DND-41 (cell line): ENCODE measurements at regions not wholly inside any gene's neighbourhood (a gene's known extent, or its start where the extent isn't known, plus 50 kb on each side); places are given as distances from the start of the nearest gene placed in this dataset.

Experiments
- ATAC-seq: fragments of 200-7000 bp; cut with Tn5 transposase; 3 replicates; pipeline ENCODE4 v1.9.1; 2021; ENCODE audit warnings: low read depth; ENCODE audit not compliant: insufficient read depth
- DNase-seq: peaks from one replicate; pipeline ENCODE4 v3.0.0-alpha.2; 2020
- H2AFZ ChIP-seq: 2 replicates; pipeline ENCODE4 v1.6.0; 2012; ENCODE audit warnings: low read depth, low read length
- H3K27ac ChIP-seq: 2 replicates; pipeline ENCODE4 v1.5.1; 2012; ENCODE audit warnings: low read length, inconsistent platforms
- H3K27me3 ChIP-seq: fragments of 200-600 bp; sonication (generic); 2 replicates; pipeline ENCODE4 v1.6.0; 2012; ENCODE audit warnings: low read length, mild to moderate bottlenecking, inconsistent platforms; ENCODE audit not compliant: insufficient read depth, poor library complexity
- H3K36me3 ChIP-seq: 2 replicates; pipeline ENCODE4 v1.5.1; 2012; ENCODE audit warnings: low read length, inconsistent platforms; ENCODE audit not compliant: insufficient read depth
- H3K4me1 ChIP-seq: 2 replicates; pipeline ENCODE4 v1.5.1; 2012; ENCODE audit warnings: mild to moderate bottlenecking, low read length; ENCODE audit not compliant: insufficient read depth
- H3K4me2 ChIP-seq: 2 replicates; pipeline ENCODE4 v1.6.0; 2012; ENCODE audit warnings: mild to moderate bottlenecking, moderate library complexity, low read length, inconsistent platforms; ENCODE audit not compliant: insufficient read depth
- H3K4me3 ChIP-seq, 2 experiments: fragments of 200-600 bp in 1 of 2; shearing (Covaris generic) in 1 of 2; 2 replicates each; pipeline ENCODE4 v1.5.1; 2012 to 2016; ENCODE audit warnings: inconsistent platforms in 2 of 2, low read length in 2 of 2, mild to moderate bottlenecking in 2 of 2, low read depth in 1 of 2, moderate library complexity in 1 of 2
- H3K79me2 ChIP-seq: 2 replicates; pipeline ENCODE4 v1.6.0; 2012; ENCODE audit warnings: low read length, inconsistent platforms; ENCODE audit not compliant: insufficient read depth
- H3K9ac ChIP-seq: 2 replicates; pipeline ENCODE4 v1.6.0; 2012; ENCODE audit warnings: low read depth, mild to moderate bottlenecking, inconsistent platforms, low read length, moderate library complexity
- H3K9me3 ChIP-seq: 2 replicates; pipeline ENCODE4 v1.5.1; 2012; ENCODE audit warnings: low read length, moderate library complexity, mild to moderate bottlenecking, inconsistent platforms; ENCODE audit not compliant: insufficient read depth, severe bottlenecking
- H4K20me1 ChIP-seq: 2 replicates; pipeline ENCODE4 v1.6.0; 2012; ENCODE audit warnings: low read length; ENCODE audit not compliant: insufficient read depth
- EZH2 ChIP-seq: IDR thresholded peaks from 3 replicates; pipeline ENCODE4 v1.6.1; 2012; ENCODE audit warnings: borderline replicate concordance, low read depth, mild to moderate bottlenecking, moderate library complexity, low read length, inconsistent platforms; ENCODE audit not compliant: severe bottlenecking
- TF ChIP-seq, protein P1 (sequence below): IDR thresholded peaks from 2 replicates; pipeline ENCODE4 v1.5.1; 2012; ENCODE audit warnings: borderline replicate concordance, low read length, moderate library complexity, mild to moderate bottlenecking; ENCODE audit not compliant: poor library complexity, severe bottlenecking; ENCODE audit errors: extremely low read depth

DNA sequence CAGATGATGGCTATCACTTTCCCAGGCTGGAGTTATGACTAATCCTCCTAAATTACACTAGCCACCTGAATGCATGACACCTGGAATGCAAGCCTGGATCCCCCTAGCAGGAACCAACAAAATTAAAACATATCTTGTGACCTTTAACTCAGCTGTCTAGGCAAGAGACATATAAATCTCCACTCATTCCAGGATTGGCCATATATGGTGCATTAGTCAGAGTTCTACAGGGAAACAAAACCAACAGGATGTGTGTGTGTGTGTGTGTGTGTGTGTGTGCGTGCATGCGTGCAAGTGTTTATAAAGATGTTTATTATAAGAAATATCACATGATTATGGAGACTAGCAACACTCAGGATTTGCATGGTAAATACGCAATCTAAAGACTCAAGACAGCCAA lies 212.8 kb downstream of the KIF21A start:
- Histone ChIP-seq H3K4me3 (no peak overlapping the region), H3K79me2 (no peaks in the 10 kb centered on the region), H2AFZ (no peak overlapping the region), H4K20me1 (no peaks in the 10 kb centered on the region), H3K4me1 (no peaks in the 10 kb centered on the region), H3K27ac (no peak overlapping the region), H3K9me3 (no peaks in the 10 kb centered on the region), H3K36me3 (no peaks in the 10 kb centered on the region), H3K9ac (no peak overlapping the region), H3K4me2 (no peak overlapping the region), H3K27me3 (no peaks in the 10 kb centered on the region)
- no peak for ATAC-seq
- TF ChIP-seq, protein P1, sequence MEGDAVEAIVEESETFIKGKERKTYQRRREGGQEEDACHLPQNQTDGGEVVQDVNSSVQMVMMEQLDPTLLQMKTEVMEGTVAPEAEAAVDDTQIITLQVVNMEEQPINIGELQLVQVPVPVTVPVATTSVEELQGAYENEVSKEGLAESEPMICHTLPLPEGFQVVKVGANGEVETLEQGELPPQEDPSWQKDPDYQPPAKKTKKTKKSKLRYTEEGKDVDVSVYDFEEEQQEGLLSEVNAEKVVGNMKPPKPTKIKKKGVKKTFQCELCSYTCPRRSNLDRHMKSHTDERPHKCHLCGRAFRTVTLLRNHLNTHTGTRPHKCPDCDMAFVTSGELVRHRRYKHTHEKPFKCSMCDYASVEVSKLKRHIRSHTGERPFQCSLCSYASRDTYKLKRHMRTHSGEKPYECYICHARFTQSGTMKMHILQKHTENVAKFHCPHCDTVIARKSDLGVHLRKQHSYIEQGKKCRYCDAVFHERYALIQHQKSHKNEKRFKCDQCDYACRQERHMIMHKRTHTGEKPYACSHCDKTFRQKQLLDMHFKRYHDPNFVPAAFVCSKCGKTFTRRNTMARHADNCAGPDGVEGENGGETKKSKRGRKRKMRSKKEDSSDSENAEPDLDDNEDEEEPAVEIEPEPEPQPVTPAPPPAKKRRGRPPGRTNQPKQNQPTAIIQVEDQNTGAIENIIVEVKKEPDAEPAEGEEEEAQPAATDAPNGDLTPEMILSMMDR: no peak
- no peak for TF ChIP-seq EZH2
- DNase-seq: no peak

DNA sequence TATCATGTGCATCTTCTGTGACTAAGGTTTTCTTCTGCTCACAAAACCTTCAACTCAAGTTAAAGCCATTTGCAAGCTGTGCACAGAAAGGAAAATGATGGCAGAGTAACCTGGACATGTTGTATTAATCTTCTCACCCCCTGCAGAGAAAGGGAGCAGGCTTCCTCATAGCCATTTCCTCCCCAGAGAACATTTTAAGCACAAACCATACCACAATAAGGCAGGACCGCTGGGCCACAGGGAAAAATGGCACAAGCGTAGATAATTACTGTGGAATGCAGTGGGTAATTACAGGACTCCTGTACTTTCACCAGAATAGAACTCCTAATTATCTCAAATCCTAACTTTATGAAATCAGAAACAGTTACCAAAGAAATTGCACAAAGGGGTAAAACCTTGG lies 215.7 kb downstream of the KIF21A start:
- Histone ChIP-seq H3K79me2 (no peaks in the 10 kb centered on the region), H3K4me2 (no peak overlapping the region), H2AFZ (no peak overlapping the region), H4K20me1 (no peaks in the 10 kb centered on the region), H3K27me3 (no peaks in the 10 kb centered on the region), H3K27ac (no peak overlapping the region), H3K9ac (no peak overlapping the region), H3K4me1 (no peaks in the 10 kb centered on the region), H3K36me3 (no peaks in the 10 kb centered on the region), H3K9me3 (peaks cover 3% of the 10 kb centered on the region), H3K4me3 (no peak overlapping the region)
- ATAC-seq (no peak), DNase-seq (no peak)
- TF ChIP-seq EZH2: no peak
- TF ChIP-seq, protein P1: no peak

DNA sequence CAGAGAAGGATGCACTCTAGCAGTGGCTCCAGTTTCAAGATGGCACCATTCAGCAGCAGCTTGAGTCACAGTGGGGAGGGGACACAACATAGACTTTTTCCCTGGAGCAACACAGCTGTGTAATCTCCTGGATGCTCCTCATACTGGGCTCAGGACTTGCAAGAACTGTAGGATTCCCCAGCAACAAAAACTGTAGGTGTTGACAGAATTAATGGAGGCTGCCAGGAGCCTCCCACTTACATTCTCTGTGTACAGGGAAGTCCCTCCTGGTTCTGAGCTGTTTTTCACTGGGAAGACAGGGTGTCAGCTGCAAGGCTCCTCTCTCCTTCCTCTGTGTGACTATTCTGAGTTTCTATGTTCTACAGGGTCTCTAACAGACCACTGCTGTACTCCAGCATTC lies 217.9 kb downstream of the KIF21A start:
- TF ChIP-seq EZH2: no peak
- no peaks in the 10 kb centered on the region for H3K4me1 ChIP-seq
- H3K9ac ChIP-seq: no peak overlapping the region
- peaks cover 3% of the 10 kb centered on the region for H3K9me3 ChIP-seq
- no peaks in the 10 kb centered on the region for H3K36me3 ChIP-seq
- no peak overlapping the region for H2AFZ ChIP-seq
- ATAC-seq (no peak), DNase-seq (no peak)
- H4K20me1 ChIP-seq: no peaks in the 10 kb centered on the region
- no peaks in the 10 kb centered on the region for H3K79me2 ChIP-seq
- H3K27ac ChIP-seq: no peak overlapping the region
- H3K4me3 ChIP-seq: no peak overlapping the region
- no peaks in the 10 kb centered on the region for H3K27me3 ChIP-seq
- no peak overlapping the region for H3K4me2 ChIP-seq

DNA sequence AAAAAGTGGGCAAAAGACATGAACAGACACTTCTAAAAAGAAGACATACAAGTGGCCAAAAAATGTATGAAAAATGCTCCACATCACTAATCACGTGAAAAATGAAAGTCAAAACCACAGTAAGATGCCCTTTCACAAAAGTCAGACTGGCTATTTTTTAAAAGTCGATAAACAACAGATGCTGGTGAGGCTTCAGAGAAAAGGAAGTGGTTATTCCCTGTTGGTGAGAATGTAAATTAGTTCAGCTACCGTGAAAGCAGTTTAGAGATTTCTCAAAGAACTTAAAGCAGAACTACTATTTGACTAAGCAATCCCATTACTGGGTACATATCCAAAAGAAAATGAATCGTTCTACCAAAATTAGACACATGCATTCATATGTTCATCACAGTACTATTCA lies 237.0 kb downstream of the KIF21A start:
- Histone ChIP-seq H3K79me2 (no peaks in the 10 kb centered on the region), H3K27me3 (no peaks in the 10 kb centered on the region), H3K4me3 (no peak overlapping the region), H3K27ac (no peak overlapping the region), H2AFZ (no peak overlapping the region), H3K4me1 (no peaks in the 10 kb centered on the region), H3K9ac (no peak overlapping the region), H4K20me1 (no peaks in the 10 kb centered on the region), H3K9me3 (peaks cover 3% of the 10 kb centered on the region), H3K36me3 (no peaks in the 10 kb centered on the region), H3K4me2 (no peak overlapping the region)
- no peak for ATAC-seq
- TF ChIP-seq, protein P1: no peak
- TF ChIP-seq EZH2: no peak
- DNase-seq: no peak
